IgD-negative memory B cell (primary cell): ENCODE measurements at regions not wholly inside any gene's neighbourhood (a gene's known extent, or its start where the extent isn't known, plus 50 kb on each side); places are given as distances from the start of the nearest gene placed in this dataset.
"Not testable (repeated sequence)": the region's sequence is repeated elsewhere in the genome, so short reads cannot be mapped to it uniquely, and the experiment has no call there.

Source experiments
- H3K27ac Mint-ChIP-seq, 3 donors: one replicate each; pipeline ENCODE4 v1.8.0; 2020 to 2022; ENCODE audit warnings: mild to moderate bottlenecking in 3 of 3, mixed read lengths in 3 of 3, moderate library complexity in 1 of 3
- H3K27me3 Mint-ChIP-seq: one replicate; pipeline ENCODE4 v1.8.0; 2021; ENCODE audit warnings: mixed read lengths
- H3K36me3 Mint-ChIP-seq: one replicate; pipeline ENCODE4 v1.8.0; 2020; ENCODE audit warnings: mild to moderate bottlenecking, mixed read lengths
- H3K4me1 Mint-ChIP-seq, 3 donors: one replicate each; pipeline ENCODE4 v1.8.0; 2020 to 2022; ENCODE audit warnings: mixed read lengths in 3 of 3, mild to moderate bottlenecking in 1 of 3
- H3K4me3 Mint-ChIP-seq, 4 donors: one replicate each; pipeline ENCODE4 v1.8.0; 2020 to 2022; ENCODE audit warnings: mild to moderate bottlenecking in 4 of 4, mixed read lengths in 4 of 4, moderate library complexity in 3 of 4
- H3K9me3 Mint-ChIP-seq, 3 donors: one replicate each; pipeline ENCODE4 v1.8.0; 2020 to 2021; ENCODE audit warnings: mixed read lengths in 3 of 3, mild to moderate bottlenecking in 1 of 3

- Mint-ChIP-seq H3K36me3 (no peaks in the 10 kb centered on the region), H3K4me1 (no peaks in the 10 kb centered on the region), H3K27me3 (no peaks in the 10 kb centered on the region), H3K9me3 (peaks cover 0 to 2% (median 0%) of the 10 kb centered on the region in 3 donors), H3K27ac (no peak overlapping the region), H3K4me3 (no peak overlapping the region)
Measured at GRCh38 chr2:192555740-192556139, 361.0 kb upstream of the TMEFF2 start.

GRCh38 chr2:192551760-192552159, 357.0 kb upstream of the TMEFF2 start:
- Mint-ChIP-seq H3K27ac (no peak overlapping the region), H3K36me3 (no peaks in the 10 kb centered on the region), H3K4me1 (no peaks in the 10 kb centered on the region), H3K4me3 (no peak overlapping the region), H3K27me3 (no peaks in the 10 kb centered on the region), H3K9me3 (peaks cover 0 to 2% (median 0%) of the 10 kb centered on the region in 3 donors)

- H3K9me3 Mint-ChIP-seq: no peaks in the 10 kb centered on the region
- H3K36me3 Mint-ChIP-seq: no peaks in the 10 kb centered on the region
- no peaks in the 10 kb centered on the region for H3K27me3 Mint-ChIP-seq
- no peak overlapping the region for H3K4me3 Mint-ChIP-seq
- H3K4me1 Mint-ChIP-seq: no peaks in the 10 kb centered on the region
- no peak overlapping the region for H3K27ac Mint-ChIP-seq
Measured at GRCh38 chr2:192546565-192546964, 351.8 kb upstream of the TMEFF2 start.

- Mint-ChIP-seq H3K27ac (no peak overlapping the region), H3K4me3 (no peak overlapping the region), H3K4me1 (no peaks in the 10 kb centered on the region), H3K36me3 (no peaks in the 10 kb centered on the region), H3K9me3 (no peaks in the 10 kb centered on the region), H3K27me3 (no peaks in the 10 kb centered on the region)
Measured at GRCh38 chr2:192544371-192544955, 349.7 kb upstream of the TMEFF2 start.

- not testable (repeated sequence) for H3K27me3 Mint-ChIP-seq, H3K4me3 Mint-ChIP-seq, H3K36me3 Mint-ChIP-seq, H3K27ac Mint-ChIP-seq, H3K9me3 Mint-ChIP-seq, H3K4me1 Mint-ChIP-seq
Measured at GRCh38 chr2:192542148-192543066, 347.7 kb upstream of the TMEFF2 start.

DNA sequence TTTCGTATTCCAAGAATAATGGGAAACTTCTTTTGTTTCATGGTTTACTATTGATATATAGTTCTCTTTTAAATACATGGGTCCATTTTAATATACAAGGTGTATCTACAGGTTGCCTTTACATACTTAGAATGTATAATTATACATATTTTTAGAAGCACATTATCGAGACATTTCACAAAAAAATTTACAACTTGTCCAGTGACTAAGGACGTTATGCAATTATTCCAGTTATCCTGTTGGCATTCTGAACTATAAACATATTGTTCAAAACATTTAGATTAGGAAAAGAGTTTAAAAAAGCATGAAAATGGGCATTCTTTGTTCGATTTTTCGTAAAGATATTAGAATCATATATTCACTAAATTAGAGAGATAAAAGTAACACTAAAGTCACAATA, 344.6 kb upstream of the TMEFF2 start:
- Mint-ChIP-seq H3K4me1 (no peaks in the 10 kb centered on the region), H3K4me3 (no peak overlapping the region), H3K27me3 (no peaks in the 10 kb centered on the region), H3K9me3 (no peaks in the 10 kb centered on the region), H3K27ac (no peak overlapping the region), H3K36me3 (no peaks in the 10 kb centered on the region)

DNA sequence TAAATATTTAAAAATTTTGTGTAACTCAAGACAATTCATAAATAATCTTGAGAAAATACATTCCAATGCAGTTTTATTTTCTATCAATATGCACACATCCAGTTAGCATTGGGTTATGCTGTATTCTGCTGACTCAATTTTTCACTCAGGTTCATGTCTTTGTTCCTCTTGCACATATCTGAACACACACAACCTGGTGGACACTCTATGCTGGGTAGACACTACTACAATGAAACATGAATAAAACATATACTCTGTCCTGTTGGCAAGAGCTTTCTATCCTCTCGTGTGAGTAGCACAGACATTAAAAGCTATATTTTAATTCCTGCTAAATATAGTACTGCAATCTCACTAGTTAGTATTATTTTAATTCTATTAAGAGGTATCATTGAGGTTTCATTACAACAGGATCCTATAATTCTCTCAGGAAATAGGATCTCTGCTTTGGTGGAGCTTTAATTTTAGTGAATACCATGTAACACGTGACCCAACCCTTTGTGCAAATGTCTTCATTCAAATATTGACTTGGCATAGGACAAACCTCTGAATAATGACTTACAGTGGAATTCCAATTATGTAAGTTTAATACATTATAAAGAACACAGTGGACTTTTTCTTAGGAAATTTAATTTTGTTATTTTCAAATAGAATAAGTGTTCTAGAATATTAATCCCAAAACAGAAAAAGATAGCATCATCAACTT, 342.3 kb upstream of the TMEFF2 start:
- peaks cover 0 to 2% (median 0%) of the 10 kb centered on the region in 3 donors for H3K9me3 Mint-ChIP-seq
- H3K27ac Mint-ChIP-seq: no peak overlapping the region
- no peak overlapping the region for H3K4me3 Mint-ChIP-seq
- no peaks in the 10 kb centered on the region for H3K36me3 Mint-ChIP-seq
- H3K27me3 Mint-ChIP-seq: no peaks in the 10 kb centered on the region
- H3K4me1 Mint-ChIP-seq: no peaks in the 10 kb centered on the region

GRCh38 chr2:192535956-192536921, 341.5 kb upstream of the TMEFF2 start:
- H3K27ac Mint-ChIP-seq: no peak overlapping the region
- no peaks in the 10 kb centered on the region for H3K4me1 Mint-ChIP-seq
- H3K27me3 Mint-ChIP-seq: no peaks in the 10 kb centered on the region
- no peaks in the 10 kb centered on the region for H3K36me3 Mint-ChIP-seq
- H3K4me3 Mint-ChIP-seq: no peak overlapping the region
- peaks cover 0 to 2% (median 0%) of the 10 kb centered on the region in 3 donors for H3K9me3 Mint-ChIP-seq

- Mint-ChIP-seq H3K27ac (no peak overlapping the region), H3K36me3 (no peaks in the 10 kb centered on the region), H3K9me3 (peaks cover 0 to 2% (median 0%) of the 10 kb centered on the region in 3 donors), H3K4me3 (no peak overlapping the region), H3K4me1 (no peaks in the 10 kb centered on the region), H3K27me3 (no peaks in the 10 kb centered on the region)
Measured at GRCh38 chr2:192534072-192534471, 339.3 kb upstream of the TMEFF2 start.

DNA sequence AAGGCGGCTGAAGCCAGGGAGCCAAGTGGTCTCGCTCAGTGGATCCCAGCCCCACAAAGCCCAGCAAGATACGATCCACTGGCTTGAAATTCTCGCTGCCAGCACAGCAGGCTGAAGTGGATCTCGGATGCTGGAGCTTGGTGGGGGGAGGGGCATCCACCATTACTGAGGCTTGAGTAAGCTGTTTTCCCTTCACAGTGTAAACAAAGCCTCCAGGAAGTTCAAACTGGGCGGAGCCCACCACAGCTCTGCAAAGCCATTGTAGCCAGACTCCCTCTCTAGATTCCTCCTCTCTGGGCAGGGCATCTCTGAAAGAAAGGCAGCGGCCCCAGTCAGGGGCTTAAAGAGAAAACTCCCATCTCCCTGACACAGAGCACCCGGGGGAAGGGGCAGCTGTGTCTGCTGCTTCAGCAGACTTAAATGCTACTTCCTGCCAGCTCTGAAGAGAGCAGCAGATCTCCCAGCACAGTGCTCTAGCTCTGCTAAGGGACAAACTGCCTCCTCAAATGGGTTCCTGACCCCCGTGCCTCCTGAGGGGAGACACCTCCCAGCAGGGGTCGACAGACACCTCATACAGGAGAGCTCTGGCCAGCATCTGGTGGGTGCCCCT, 330.0 kb upstream of the TMEFF2 start:
- H3K4me3 Mint-ChIP-seq, H3K4me1 Mint-ChIP-seq, H3K27ac Mint-ChIP-seq, H3K36me3 Mint-ChIP-seq, H3K27me3 Mint-ChIP-seq, H3K9me3 Mint-ChIP-seq: not testable (repeated sequence)

- not testable (repeated sequence) for H3K36me3 Mint-ChIP-seq, H3K4me3 Mint-ChIP-seq, H3K9me3 Mint-ChIP-seq, H3K27me3 Mint-ChIP-seq, H3K4me1 Mint-ChIP-seq, H3K27ac Mint-ChIP-seq
Measured at GRCh38 chr2:192524214-192524613, 329.5 kb upstream of the TMEFF2 start.

- H3K36me3 Mint-ChIP-seq: no peaks in the 10 kb centered on the region
- H3K4me1 Mint-ChIP-seq: peaks cover 0 to 2% (median 0%) of the 10 kb centered on the region in 3 donors
- no peak overlapping the region for H3K4me3 Mint-ChIP-seq
- no peaks in the 10 kb centered on the region for H3K27me3 Mint-ChIP-seq
- H3K9me3 Mint-ChIP-seq: peaks cover 0 to 2% (median 0%) of the 10 kb centered on the region in 3 donors
- no peak overlapping the region for H3K27ac Mint-ChIP-seq
Measured at GRCh38 chr2:192515937-192516336, 321.2 kb upstream of the TMEFF2 start.

GRCh38 chr2:192513575-192513974, 318.8 kb upstream of the TMEFF2 start:
- Mint-ChIP-seq H3K4me3 (no peak overlapping the region), H3K9me3 (peaks cover 0 to 2% (median 0%) of the 10 kb centered on the region in 3 donors), H3K27ac (no peak overlapping the region), H3K4me1 (peaks cover 0 to 2% (median 0%) of the 10 kb centered on the region in 3 donors), H3K27me3 (no peaks in the 10 kb centered on the region), H3K36me3 (no peaks in the 10 kb centered on the region)

- H3K27ac Mint-ChIP-seq, H3K9me3 Mint-ChIP-seq, H3K27me3 Mint-ChIP-seq, H3K36me3 Mint-ChIP-seq, H3K4me3 Mint-ChIP-seq, H3K4me1 Mint-ChIP-seq: not testable (repeated sequence)
Measured at GRCh38 chr2:192507836-192508450, 313.2 kb upstream of the TMEFF2 start.
